GM12875 (cell line): ENCODE measurements at regions not wholly inside any gene's neighbourhood (a gene's known extent, or its start where the extent isn't known, plus 50 kb on each side); places are given as distances from the start of the nearest gene placed in this dataset.

Experiments used
- H3K4me3 ChIP-seq: one replicate; pipeline ENCODE4 v1.5.1; 2011; ENCODE audit warnings: low read depth, low read length, control low read depth
- CTCF ChIP-seq: IDR thresholded peaks from 2 replicates; pipeline ENCODE4 v1.5.1; 2011; ENCODE audit warnings: low read depth, mild to moderate bottlenecking, control low read depth, inconsistent platforms, low read length, moderate library complexity, borderline replicate concordance; ENCODE audit not compliant: insufficient read depth

GRCh38 chrX:69028761-69029120 lies 136.5 kb downstream of the PJA1 start:
- no peak overlapping the region for H3K4me3 ChIP-seq
- no peak for TF ChIP-seq CTCF

GRCh38 chrX:69028006-69028760 lies 137.1 kb downstream of the PJA1 start:
- no peak for TF ChIP-seq CTCF
- no peak overlapping the region for H3K4me3 ChIP-seq

- no peak for TF ChIP-seq CTCF
- H3K4me3 ChIP-seq = no peak overlapping the region
Observed at GRCh38 chrX:69027181-69028005, 137.9 kb downstream of the PJA1 start.

- no peak overlapping the region for H3K4me3 ChIP-seq
- no peak for TF ChIP-seq CTCF
Observed at GRCh38 chrX:69025802-69026301, 139.4 kb downstream of the PJA1 start.

- no peak for TF ChIP-seq CTCF
- H3K4me3 ChIP-seq = no peak overlapping the region
Observed at GRCh38 chrX:69024931-69025330, 140.3 kb downstream of the PJA1 start.

- no peak overlapping the region for H3K4me3 ChIP-seq
- no peak for TF ChIP-seq CTCF
Observed at GRCh38 chrX:69024161-69024736, 141.0 kb downstream of the PJA1 start.
